ENCODE measurements at regions not wholly inside any gene's neighbourhood (a gene's known extent, or its start where the extent isn't known, plus 50 kb on each side); places are given as distances from the start of the nearest gene placed in this dataset.

- TF ChIP-seq CTCF (IDR thresholded peaks at IDR 0.05; ENCODE audit: extremely low read depth, insufficient read depth, missing control alignments) = no peak
- DNase-seq (ENCODE audit: low spot score) = no peak
- in situ Hi-C loops (cut with MboI; ENCODE audit: low pct_unique_long_range_greater_than_20kb, low sequenced_read_pairs, unreplicated experiment) = no loop called here
Observed at GRCh38 chr4:98803251-98803650, 125.7 kb downstream of the EIF4E start.

GRCh38 chr4:98802770-98803198 is 126.1 kb downstream of the EIF4E start:
- DNase-seq (ENCODE audit: low spot score) = no peak
- TF ChIP-seq CTCF (IDR thresholded peaks at IDR 0.05; ENCODE audit: extremely low read depth, insufficient read depth, missing control alignments) = no peak
- in situ Hi-C loops (cut with MboI; ENCODE audit: low pct_unique_long_range_greater_than_20kb, low sequenced_read_pairs, unreplicated experiment) = no loop called here

- no peak for DNase-seq (ENCODE audit: low spot score)
- in situ Hi-C loops (cut with MboI; ENCODE audit: low pct_unique_long_range_greater_than_20kb, low sequenced_read_pairs, unreplicated experiment) = no loop called here
Observed at GRCh38 chr4:98801259-98801725, 127.6 kb downstream of the EIF4E start.

GRCh38 chr4:98796991-98797390 is 131.9 kb downstream of the EIF4E start:
- in situ Hi-C loops (cut with MboI; ENCODE audit: low pct_unique_long_range_greater_than_20kb, low sequenced_read_pairs, unreplicated experiment) = no loop called here
- DNase-seq (ENCODE audit: low spot score) = no peak
- no peak for TF ChIP-seq CTCF (IDR thresholded peaks at IDR 0.05; ENCODE audit: extremely low read depth, insufficient read depth, missing control alignments)

More at GRCh38 chr4:98801259-98801725, 127.6 kb downstream of the EIF4E start:
- TF ChIP-seq CTCF (IDR thresholded peaks at IDR 0.05; ENCODE audit: extremely low read depth, insufficient read depth, missing control alignments) = no peak

GRCh38 chr4:98794565-98795205 is 134.2 kb downstream of the EIF4E start:
- in situ Hi-C loops (cut with MboI; ENCODE audit: low pct_unique_long_range_greater_than_20kb, low sequenced_read_pairs, unreplicated experiment) = no loop called here
- TF ChIP-seq CTCF (IDR thresholded peaks at IDR 0.05; ENCODE audit: extremely low read depth, insufficient read depth, missing control alignments) = no peak
- DNase-seq (ENCODE audit: low spot score) = no peak

GRCh38 chr4:98793658-98794057 is 135.2 kb upstream of the TSPAN5 start:
- no peak for DNase-seq (ENCODE audit: low spot score)
- no peak for TF ChIP-seq CTCF (IDR thresholded peaks at IDR 0.05; ENCODE audit: extremely low read depth, insufficient read depth, missing control alignments)
- in situ Hi-C loops (cut with MboI; ENCODE audit: low pct_unique_long_range_greater_than_20kb, low sequenced_read_pairs, unreplicated experiment) = no loop called here
